ENCODE measurements at regions not wholly inside any gene's neighbourhood (a gene's known extent, or its start where the extent isn't known, plus 50 kb on each side); places are given as distances from the start of the nearest gene placed in this dataset.

DNA sequence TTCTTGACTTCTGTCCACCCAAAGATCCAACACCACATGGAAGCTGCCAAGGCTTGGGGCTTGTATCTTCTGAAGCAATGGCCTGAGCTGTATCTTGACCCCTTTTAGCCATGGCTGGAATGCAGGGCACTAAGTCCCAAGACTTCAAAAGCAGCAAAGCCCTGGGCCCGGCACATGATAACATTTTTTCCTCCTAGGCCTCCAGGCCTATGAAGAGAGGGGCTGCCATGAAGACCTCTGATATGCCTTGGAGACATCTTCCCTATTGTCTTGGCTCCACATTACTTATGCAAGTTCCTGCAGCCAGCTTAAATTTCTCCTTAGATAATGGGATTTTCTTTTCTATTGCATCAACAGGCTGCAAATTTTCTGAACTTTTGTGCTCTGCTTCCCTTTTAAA lies 1252.6 kb upstream of the CITED2 start:
- no peak overlapping the region for H2AFZ ChIP-seq (ENCODE audit: low read depth, low read length)
- no peaks in the 10 kb centered on the region for H3K36me3 ChIP-seq (ENCODE audit: insufficient read depth, low read length)
- H3K27me3 ChIP-seq (ENCODE audit: insufficient read depth, low read depth, low read length), result no peaks in the 10 kb centered on the region
- no peak overlapping the region for H3K27ac ChIP-seq (ENCODE audit: low read length)
- TF ChIP-seq SMC3 (conservative IDR thresholded peaks at IDR 0.05; ENCODE audit: poor library complexity) (no peak), POLR2AphosphoS5 (IDR thresholded peaks at IDR 0.05) (no peak)
- TF ChIP-seq, protein P1, sequence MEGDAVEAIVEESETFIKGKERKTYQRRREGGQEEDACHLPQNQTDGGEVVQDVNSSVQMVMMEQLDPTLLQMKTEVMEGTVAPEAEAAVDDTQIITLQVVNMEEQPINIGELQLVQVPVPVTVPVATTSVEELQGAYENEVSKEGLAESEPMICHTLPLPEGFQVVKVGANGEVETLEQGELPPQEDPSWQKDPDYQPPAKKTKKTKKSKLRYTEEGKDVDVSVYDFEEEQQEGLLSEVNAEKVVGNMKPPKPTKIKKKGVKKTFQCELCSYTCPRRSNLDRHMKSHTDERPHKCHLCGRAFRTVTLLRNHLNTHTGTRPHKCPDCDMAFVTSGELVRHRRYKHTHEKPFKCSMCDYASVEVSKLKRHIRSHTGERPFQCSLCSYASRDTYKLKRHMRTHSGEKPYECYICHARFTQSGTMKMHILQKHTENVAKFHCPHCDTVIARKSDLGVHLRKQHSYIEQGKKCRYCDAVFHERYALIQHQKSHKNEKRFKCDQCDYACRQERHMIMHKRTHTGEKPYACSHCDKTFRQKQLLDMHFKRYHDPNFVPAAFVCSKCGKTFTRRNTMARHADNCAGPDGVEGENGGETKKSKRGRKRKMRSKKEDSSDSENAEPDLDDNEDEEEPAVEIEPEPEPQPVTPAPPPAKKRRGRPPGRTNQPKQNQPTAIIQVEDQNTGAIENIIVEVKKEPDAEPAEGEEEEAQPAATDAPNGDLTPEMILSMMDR (IDR thresholded peaks at IDR 0.05; ENCODE audit: poor library complexity, severe bottlenecking), result no peak
- no peak overlapping the region for H3K4me2 ChIP-seq (ENCODE audit: low read length)
- no peaks in the 10 kb centered on the region for H3K9me2 ChIP-seq (ENCODE audit: insufficient read depth, low read length)
- no peak overlapping the region for H3K9ac ChIP-seq (ENCODE audit: low read length)
- H4K20me1 ChIP-seq (ENCODE audit: insufficient read depth), result no peaks in the 10 kb centered on the region
- no peaks in the 10 kb centered on the region for H3K79me2 ChIP-seq (replicated peaks; ENCODE audit: insufficient read depth, low read length)
- H3K9me3 ChIP-seq (ENCODE audit: low read length), result peaks cover 9% of the 10 kb centered on the region
- H3F3A ChIP-seq (ENCODE audit: insufficient read depth, low read length, poor library complexity, severe bottlenecking), result no peaks in the 10 kb centered on the region
- no peak overlapping the region for H3K4me3 ChIP-seq (ENCODE audit: low read length)

DNA sequence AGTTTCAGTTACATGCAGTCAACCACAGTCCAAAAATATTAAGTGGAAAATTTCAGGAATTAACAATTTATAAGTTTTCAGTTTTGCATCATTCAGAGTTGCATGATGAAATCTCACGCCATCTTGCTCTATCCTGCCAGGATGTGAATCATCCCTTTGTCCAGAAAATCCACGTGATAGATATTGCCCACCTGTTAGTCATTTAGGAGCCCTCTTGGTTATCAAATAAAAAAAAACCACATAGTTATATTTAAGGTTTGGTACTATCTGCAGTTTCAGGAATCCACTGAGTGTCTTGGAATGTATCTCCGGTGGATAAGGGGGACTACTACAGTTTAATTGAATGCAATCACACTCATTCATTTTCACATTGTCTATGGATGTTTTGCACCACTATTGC lies 1249.0 kb upstream of the CITED2 start:
- Histone ChIP-seq H3K36me3 (ENCODE audit: insufficient read depth, low read length) (no peaks in the 10 kb centered on the region), H3K9me2 (ENCODE audit: insufficient read depth, low read length) (no peaks in the 10 kb centered on the region), H3K27ac (ENCODE audit: low read length) (no peak overlapping the region), H3K9me3 (ENCODE audit: low read length) (peaks cover 9% of the 10 kb centered on the region), H4K20me1 (ENCODE audit: insufficient read depth) (no peaks in the 10 kb centered on the region), H3K9ac (ENCODE audit: low read length) (no peak overlapping the region), H2AFZ (ENCODE audit: low read depth, low read length) (no peak overlapping the region), H3K79me2 (replicated peaks; ENCODE audit: insufficient read depth, low read length) (no peaks in the 10 kb centered on the region), H3K4me2 (ENCODE audit: low read length) (no peak overlapping the region), H3K27me3 (ENCODE audit: insufficient read depth, low read depth, low read length) (no peaks in the 10 kb centered on the region), H3F3A (ENCODE audit: insufficient read depth, low read length, poor library complexity, severe bottlenecking) (no peaks in the 10 kb centered on the region), H3K4me3 (ENCODE audit: low read length) (no peak overlapping the region)
- TF ChIP-seq MXI1 (conservative IDR thresholded peaks at IDR 0.05; ENCODE audit: poor library complexity, severe bottlenecking) (no peak), POLR2AphosphoS5 (IDR thresholded peaks at IDR 0.05) (no peak), EP300 (conservative IDR thresholded peaks at IDR 0.05; ENCODE audit: poor library complexity, severe bottlenecking) (no peak)
- TF ChIP-seq, protein P2, sequence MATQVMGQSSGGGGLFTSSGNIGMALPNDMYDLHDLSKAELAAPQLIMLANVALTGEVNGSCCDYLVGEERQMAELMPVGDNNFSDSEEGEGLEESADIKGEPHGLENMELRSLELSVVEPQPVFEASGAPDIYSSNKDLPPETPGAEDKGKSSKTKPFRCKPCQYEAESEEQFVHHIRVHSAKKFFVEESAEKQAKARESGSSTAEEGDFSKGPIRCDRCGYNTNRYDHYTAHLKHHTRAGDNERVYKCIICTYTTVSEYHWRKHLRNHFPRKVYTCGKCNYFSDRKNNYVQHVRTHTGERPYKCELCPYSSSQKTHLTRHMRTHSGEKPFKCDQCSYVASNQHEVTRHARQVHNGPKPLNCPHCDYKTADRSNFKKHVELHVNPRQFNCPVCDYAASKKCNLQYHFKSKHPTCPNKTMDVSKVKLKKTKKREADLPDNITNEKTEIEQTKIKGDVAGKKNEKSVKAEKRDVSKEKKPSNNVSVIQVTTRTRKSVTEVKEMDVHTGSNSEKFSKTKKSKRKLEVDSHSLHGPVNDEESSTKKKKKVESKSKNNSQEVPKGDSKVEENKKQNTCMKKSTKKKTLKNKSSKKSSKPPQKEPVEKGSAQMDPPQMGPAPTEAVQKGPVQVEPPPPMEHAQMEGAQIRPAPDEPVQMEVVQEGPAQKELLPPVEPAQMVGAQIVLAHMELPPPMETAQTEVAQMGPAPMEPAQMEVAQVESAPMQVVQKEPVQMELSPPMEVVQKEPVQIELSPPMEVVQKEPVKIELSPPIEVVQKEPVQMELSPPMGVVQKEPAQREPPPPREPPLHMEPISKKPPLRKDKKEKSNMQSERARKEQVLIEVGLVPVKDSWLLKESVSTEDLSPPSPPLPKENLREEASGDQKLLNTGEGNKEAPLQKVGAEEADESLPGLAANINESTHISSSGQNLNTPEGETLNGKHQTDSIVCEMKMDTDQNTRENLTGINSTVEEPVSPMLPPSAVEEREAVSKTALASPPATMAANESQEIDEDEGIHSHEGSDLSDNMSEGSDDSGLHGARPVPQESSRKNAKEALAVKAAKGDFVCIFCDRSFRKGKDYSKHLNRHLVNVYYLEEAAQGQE (IDR thresholded peaks at IDR 0.05; ENCODE audit: borderline replicate concordance), result no peak

DNA sequence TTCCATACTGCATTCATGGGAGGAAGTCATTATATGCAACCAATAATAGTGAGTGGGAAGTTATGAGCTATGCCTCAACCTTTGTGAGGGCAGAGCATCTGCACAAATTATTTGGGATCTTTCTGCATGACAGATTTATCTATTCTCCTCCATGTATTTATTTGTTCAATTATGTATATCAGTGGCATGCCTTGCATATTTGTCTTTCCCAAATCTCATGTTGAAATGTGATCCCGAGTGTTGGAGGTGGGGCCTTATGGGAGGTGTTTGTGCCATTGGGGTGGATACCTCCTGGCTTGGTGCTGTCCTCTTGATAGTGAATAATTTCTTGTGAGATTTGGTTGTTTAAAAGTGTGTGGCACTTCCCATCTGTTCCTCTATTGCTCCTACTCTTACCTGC lies 1246.0 kb upstream of the CITED2 start:
- no peaks in the 10 kb centered on the region for H3K79me2 ChIP-seq (replicated peaks; ENCODE audit: insufficient read depth, low read length)
- no peaks in the 10 kb centered on the region for H3K9me2 ChIP-seq (ENCODE audit: insufficient read depth, low read length)
- no peak overlapping the region for H3K4me2 ChIP-seq (ENCODE audit: low read length)
- H3F3A ChIP-seq (ENCODE audit: insufficient read depth, low read length, poor library complexity, severe bottlenecking), result no peaks in the 10 kb centered on the region
- no peak overlapping the region for H2AFZ ChIP-seq (ENCODE audit: low read depth, low read length)
- H3K27me3 ChIP-seq (ENCODE audit: insufficient read depth, low read depth, low read length), result no peaks in the 10 kb centered on the region
- H3K36me3 ChIP-seq (ENCODE audit: insufficient read depth, low read length), result no peaks in the 10 kb centered on the region
- H4K20me1 ChIP-seq (ENCODE audit: insufficient read depth), result no peaks in the 10 kb centered on the region
- TF ChIP-seq POLR2AphosphoS5 (IDR thresholded peaks at IDR 0.05) (no peak), TAF1 (IDR thresholded peaks at IDR 0.05; ENCODE audit: low read depth) (no peak)
- TF ChIP-seq, protein P2 (IDR thresholded peaks at IDR 0.05; ENCODE audit: borderline replicate concordance), result no peak
- H3K9me3 ChIP-seq (ENCODE audit: low read length), result no peaks in the 10 kb centered on the region
- H3K4me3 ChIP-seq (ENCODE audit: low read length), result no peak overlapping the region
- H3K9ac ChIP-seq (ENCODE audit: low read length), result no peak overlapping the region
- no peak overlapping the region for H3K27ac ChIP-seq (ENCODE audit: low read length)

Data from neural cell (in vitro differentiated cells).